Cardiac muscle cell (in vitro differentiated cells and primary cell): ENCODE measurements at regions not wholly inside any gene's neighbourhood (a gene's known extent, or its start where the extent isn't known, plus 50 kb on each side); places are given as distances from the start of the nearest gene placed in this dataset.

ENCODE experiments used
- DNase-seq, 2 donors: peaks; one replicate each; pipeline versions ENCODE4 v3.0.0 to v3.0.0-alpha.2; 2010 to 2017; ENCODE audit warnings: low read depth in 1 of 2, low spot score in 1 of 2
- H3K27ac ChIP-seq: fragments of 200-600 bp; sonication (generic); 2 replicates; pipeline ENCODE4 v1.5.1; 2016
- H3K27me3 ChIP-seq: fragments of 200-600 bp; sonication (generic); 2 replicates; pipeline ENCODE4 v1.6.0; 2016; ENCODE audit warnings: control low read depth
- H3K36me3 ChIP-seq: fragments of 200-600 bp; sonication (generic); 2 replicates; pipeline ENCODE4 v1.5.1; 2016; ENCODE audit warnings: control low read depth
- H3K4me1 ChIP-seq: fragments of 200-600 bp; sonication (generic); 2 replicates; pipeline ENCODE4 v1.8.1; 2017; ENCODE audit warnings: low read depth, mild to moderate bottlenecking, mixed run types
- H3K4me3 ChIP-seq: fragments of 200-600 bp; sonication (generic); 2 replicates; pipeline ENCODE4 v1.5.1; 2016; ENCODE audit warnings: mild to moderate bottlenecking
- H3K9me3 ChIP-seq: fragments of 200-600 bp; sonication (generic); 2 replicates; pipeline ENCODE4 v1.5.1; 2017; ENCODE audit warnings: low read depth, mild to moderate bottlenecking, control low read depth
- TF ChIP-seq, protein P1 (sequence below): IDR thresholded peaks from 2 replicates; pipeline ENCODE4 v1.5.1; 2012; ENCODE audit warnings: low read depth, mild to moderate bottlenecking, low read length

DNA sequence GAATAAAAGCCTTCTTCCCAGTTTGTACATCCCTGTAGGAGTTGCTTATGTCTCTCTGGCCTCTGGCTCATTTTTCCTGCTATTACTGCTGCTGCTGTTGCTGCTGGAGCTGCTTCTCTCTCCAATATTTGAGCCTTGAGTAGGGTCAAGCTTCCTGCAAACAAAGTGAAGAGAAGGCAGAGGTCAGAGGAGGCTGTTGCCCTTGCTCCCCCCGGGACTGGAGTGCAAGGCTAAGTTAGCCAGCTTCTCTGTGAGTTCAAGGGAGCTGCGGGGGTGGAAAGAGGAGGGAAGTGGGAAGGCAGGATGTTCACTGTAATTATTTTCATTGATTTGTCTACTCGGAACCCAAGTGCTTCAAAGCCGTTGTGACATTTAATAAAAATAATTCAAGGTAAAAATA lies 77.0 kb upstream of the TMEM132E start:
- DNase-seq = no peak
- no peaks in the 10 kb centered on the region for H3K36me3 ChIP-seq
- H3K27me3 ChIP-seq = peaks cover 59% of the 10 kb centered on the region
- no peaks in the 10 kb centered on the region for H3K4me1 ChIP-seq
- no peak overlapping the region for H3K4me3 ChIP-seq
- no peak overlapping the region for H3K27ac ChIP-seq
- TF ChIP-seq, protein P1, sequence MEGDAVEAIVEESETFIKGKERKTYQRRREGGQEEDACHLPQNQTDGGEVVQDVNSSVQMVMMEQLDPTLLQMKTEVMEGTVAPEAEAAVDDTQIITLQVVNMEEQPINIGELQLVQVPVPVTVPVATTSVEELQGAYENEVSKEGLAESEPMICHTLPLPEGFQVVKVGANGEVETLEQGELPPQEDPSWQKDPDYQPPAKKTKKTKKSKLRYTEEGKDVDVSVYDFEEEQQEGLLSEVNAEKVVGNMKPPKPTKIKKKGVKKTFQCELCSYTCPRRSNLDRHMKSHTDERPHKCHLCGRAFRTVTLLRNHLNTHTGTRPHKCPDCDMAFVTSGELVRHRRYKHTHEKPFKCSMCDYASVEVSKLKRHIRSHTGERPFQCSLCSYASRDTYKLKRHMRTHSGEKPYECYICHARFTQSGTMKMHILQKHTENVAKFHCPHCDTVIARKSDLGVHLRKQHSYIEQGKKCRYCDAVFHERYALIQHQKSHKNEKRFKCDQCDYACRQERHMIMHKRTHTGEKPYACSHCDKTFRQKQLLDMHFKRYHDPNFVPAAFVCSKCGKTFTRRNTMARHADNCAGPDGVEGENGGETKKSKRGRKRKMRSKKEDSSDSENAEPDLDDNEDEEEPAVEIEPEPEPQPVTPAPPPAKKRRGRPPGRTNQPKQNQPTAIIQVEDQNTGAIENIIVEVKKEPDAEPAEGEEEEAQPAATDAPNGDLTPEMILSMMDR = no peak
- H3K9me3 ChIP-seq = no peaks in the 10 kb centered on the region

DNA sequence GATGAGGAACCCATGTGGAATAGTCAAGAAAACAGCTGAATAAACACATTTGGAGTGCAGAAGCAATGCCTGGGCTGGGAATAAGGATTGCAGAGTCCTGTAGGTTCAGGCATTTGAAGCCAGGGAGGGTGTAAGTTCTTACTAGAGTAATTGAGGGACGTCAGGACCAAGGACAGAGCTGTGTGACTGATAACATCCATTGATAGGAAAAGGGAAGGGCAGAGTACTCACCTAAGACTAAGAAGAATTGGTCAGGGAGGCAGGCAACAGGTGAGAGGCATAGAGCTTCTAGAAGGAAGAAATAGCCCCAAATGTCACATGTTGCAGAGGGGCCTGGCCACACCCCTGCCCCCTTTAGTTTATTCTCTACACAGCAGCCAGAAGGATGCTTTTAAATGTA lies 79.8 kb upstream of the TMEM132E start:
- H3K4me1 ChIP-seq = no peaks in the 10 kb centered on the region
- H3K4me3 ChIP-seq = no peak overlapping the region
- TF ChIP-seq, protein P1 = no peak
- DNase-seq = peak; percentile 29 to 80
- H3K9me3 ChIP-seq = no peaks in the 10 kb centered on the region
- H3K27ac ChIP-seq = no peak overlapping the region
- H3K36me3 ChIP-seq = no peaks in the 10 kb centered on the region
- H3K27me3 ChIP-seq = peaks cover 41% of the 10 kb centered on the region

DNA sequence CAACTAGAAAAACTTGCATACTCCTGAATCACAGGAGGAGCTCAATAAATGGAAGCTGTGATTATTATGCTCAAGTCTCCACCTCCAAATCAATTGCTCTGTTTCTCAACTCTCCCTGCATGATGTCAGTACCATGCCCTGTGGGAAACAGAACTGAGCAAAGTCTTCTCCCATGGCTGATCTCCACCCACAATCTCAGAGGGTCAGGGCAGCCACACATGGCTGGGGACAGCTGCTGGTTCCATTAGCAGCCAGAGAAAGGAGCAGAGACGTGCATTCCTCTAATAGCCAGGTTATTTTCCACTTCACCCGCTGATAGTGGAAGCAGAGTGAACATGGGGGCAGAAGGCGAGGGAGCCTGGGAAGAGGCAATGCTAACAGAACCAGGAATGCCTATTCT lies 85.5 kb upstream of the TMEM132E start:
- Histone ChIP-seq H3K27me3 (peaks cover 58% of the 10 kb centered on the region), H3K36me3 (no peaks in the 10 kb centered on the region), H3K9me3 (no peaks in the 10 kb centered on the region), H3K27ac (no peak overlapping the region), H3K4me1 (no peaks in the 10 kb centered on the region), H3K4me3 (no peak overlapping the region)
- TF ChIP-seq, protein P1 = no peak
- no peak for DNase-seq

DNA sequence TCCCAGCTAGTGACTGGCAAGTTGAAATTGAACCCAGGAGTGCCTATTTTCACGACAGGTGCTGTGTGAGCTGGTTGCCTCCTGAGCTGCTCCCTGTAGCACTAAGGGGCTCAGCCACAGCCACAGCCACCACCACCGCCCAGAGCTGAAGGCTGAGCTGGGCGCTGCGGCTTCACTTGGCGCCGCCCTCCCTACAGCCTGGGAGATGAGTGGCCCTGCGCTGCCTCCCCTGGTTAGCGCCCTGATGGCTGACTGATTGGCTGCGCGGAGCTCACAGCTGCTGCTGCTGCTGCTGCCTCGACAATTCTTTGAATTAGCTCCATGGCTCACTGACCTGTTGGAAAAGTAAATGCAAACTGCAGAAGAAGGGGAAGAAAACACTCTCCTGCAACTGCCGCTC lies 91.8 kb upstream of the TMEM132E start:
- TF ChIP-seq, protein P1 = no peak
- peaks cover 58% of the 10 kb centered on the region for H3K27me3 ChIP-seq
- H3K27ac ChIP-seq = no peak overlapping the region
- no peaks in the 10 kb centered on the region for H3K4me1 ChIP-seq
- no peaks in the 10 kb centered on the region for H3K36me3 ChIP-seq
- no peak overlapping the region for H3K4me3 ChIP-seq
- no peaks in the 10 kb centered on the region for H3K9me3 ChIP-seq
- no peak for DNase-seq

DNA sequence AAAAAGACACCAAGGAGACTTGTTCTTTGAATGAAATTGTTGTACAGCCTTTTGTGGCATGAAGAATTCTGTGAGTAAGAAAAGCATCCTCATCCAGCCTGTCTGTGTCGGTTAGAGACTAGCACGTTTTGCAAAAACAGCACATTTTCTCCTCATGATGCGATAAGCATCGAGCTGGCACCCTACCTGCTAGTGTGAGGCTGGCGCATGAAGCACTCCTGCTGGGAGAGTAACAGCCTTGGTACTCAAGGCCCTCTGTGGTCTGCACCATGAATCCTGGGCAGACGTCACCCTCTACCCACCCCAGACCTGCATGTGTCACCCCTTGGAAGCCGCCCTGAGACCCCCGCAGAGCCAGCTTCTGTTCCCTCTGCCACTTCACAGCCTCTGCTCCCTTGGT lies 92.6 kb upstream of the TMEM132E start:
- Histone ChIP-seq H3K4me3 (no peak overlapping the region), H3K9me3 (no peaks in the 10 kb centered on the region), H3K27me3 (peaks cover 49% of the 10 kb centered on the region), H3K27ac (no peak overlapping the region), H3K36me3 (no peaks in the 10 kb centered on the region), H3K4me1 (no peaks in the 10 kb centered on the region)
- TF ChIP-seq, protein P1 = no peak
- no peak for DNase-seq

DNA sequence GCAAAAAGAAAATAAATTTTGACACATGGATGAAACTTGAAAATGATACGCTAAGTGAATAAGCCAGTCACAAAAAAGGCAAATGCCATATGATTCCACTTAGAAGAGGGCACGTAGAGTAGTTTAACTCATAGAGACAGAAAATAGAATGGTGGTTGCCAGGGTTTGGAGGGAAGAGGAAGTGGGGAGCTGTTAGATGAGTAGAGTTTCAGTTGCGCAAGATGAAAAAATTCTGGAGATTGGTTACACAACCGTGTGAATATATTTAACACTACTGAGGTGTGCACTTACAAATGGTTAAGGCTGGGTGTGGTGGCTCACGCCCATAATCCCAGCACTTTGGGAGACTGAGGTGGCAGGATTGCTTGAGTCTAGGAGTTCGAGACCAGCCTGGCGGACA lies 93.4 kb upstream of the TMEM132E start:
- Histone ChIP-seq H3K4me1 (no peaks in the 10 kb centered on the region), H3K4me3 (no peak overlapping the region), H3K27me3 (peaks cover 42% of the 10 kb centered on the region), H3K36me3 (no peaks in the 10 kb centered on the region), H3K27ac (no peak overlapping the region), H3K9me3 (no peaks in the 10 kb centered on the region)
- TF ChIP-seq, protein P1 = no peak
- DNase-seq = no peak
